HCT116 (cell line): ENCODE measurements at regions not wholly inside any gene's neighbourhood (a gene's known extent, or its start where the extent isn't known, plus 50 kb on each side); places are given as distances from the start of the nearest gene placed in this dataset.

Experiments
- ATAC-seq: fragments of 200-7000 bp; cut with Tn5 transposase; 2 replicates; pipeline ENCODE4 v1.9.1; 2020; ENCODE audit warnings: mild to moderate bottlenecking, moderate library complexity
- BruUV-seq: library from RNA; stranded (reverse); fragments of 400-500 nt; replicated peaks from 2 replicates; lab custom pipeline; 2021; lab: Mats Ljungman, UMichigan
- CTCF ChIA-PET: fragments of 300-600 bp; sonication (Branson Sonifier 250); formaldehyde crosslinking; loops from one replicate; lab custom pipeline; 2021; ENCODE audit warnings: antibody characterized with exemption; lab: Charles Lee
- POLR2A ChIA-PET: fragments of 300-600, 350-600 bp; sonication (Branson Sonifier 250); formaldehyde crosslinking; loops from one replicate; lab custom pipeline; 2021; ENCODE audit warnings: antibody characterized with exemption; lab: Charles Lee
- RAD21 ChIA-PET, 2 experiments: fragments of 300-600 bp; sonication (Branson Sonifier 250); formaldehyde crosslinking; loops; one replicate each; lab custom pipeline; 2023; ENCODE audit warnings: low total read pairs in 2 of 2; ENCODE audit not compliant: uncharacterized antibody in 2 of 2, unreplicated experiment in 2 of 2, low non-redundant PET in 1 of 2; lab: Charles Lee
- DNase-seq: peaks from one replicate; pipeline ENCODE4 v3.0.0-alpha.2; 2010; ENCODE audit warnings: low read depth, low spot score
- H2AFZ ChIP-seq: fragments of 200-600 bp; shearing (Covaris generic), sonication (generic); 2 replicates; pipeline ENCODE4 v1.6.1; 2017; ENCODE audit warnings: low read depth, mixed run types, mixed read lengths, antibody characterized with exemption, low read length; ENCODE audit not compliant: poor library complexity, severe bottlenecking
- H3K27ac ChIP-seq: 2 replicates; pipeline ENCODE4 v1.5.1; 2012; ENCODE audit warnings: low read depth, low read length
- H3K27me3 ChIP-seq: fragments of 200-600 bp; sonication (generic); 2 replicates; pipeline ENCODE4 v1.6.1; 2016; ENCODE audit warnings: mixed run types, low read length, mixed read lengths; ENCODE audit not compliant: insufficient read depth
- H3K36me3 ChIP-seq, 2 experiments: fragments of 200-500 bp in 1 of 2; fragments of 200-600 bp in 1 of 2; sonication (Bioruptor generic) in 1 of 2; sonication (generic) in 1 of 2; 2 replicates each; pipeline versions ENCODE4 v1.5.1 to v1.6.1; 2014 to 2016; ENCODE audit warnings: low read length in 2 of 2, inconsistent platforms in 1 of 2, mixed read lengths in 1 of 2, mixed run types in 1 of 2; ENCODE audit not compliant: insufficient read depth in 2 of 2, control insufficient read depth in 1 of 2
- H3K4me1 ChIP-seq, 2 experiments: fragments of 200-600 bp in 1 of 2; sonication (generic) in 1 of 2; 2 replicates each; pipeline versions ENCODE4 v1.5.1 to v1.6.1; 2012 to 2017; ENCODE audit warnings: low read length in 2 of 2, inconsistent platforms in 1 of 2, mild to moderate bottlenecking in 1 of 2, mixed read lengths in 1 of 2, mixed run types in 1 of 2, moderate library complexity in 1 of 2; ENCODE audit not compliant: insufficient read depth in 2 of 2, control insufficient read depth in 1 of 2
- H3K4me2 ChIP-seq: fragments of 200-600 bp; sonication (generic); 2 replicates; pipeline ENCODE4 v1.6.1; 2017; ENCODE audit warnings: mixed run types, low read length, mixed read lengths
- H3K4me3 ChIP-seq, 2 experiments: fragments of 200-600 bp in 1 of 2; sonication (generic) in 1 of 2; replicated peaks in 1 of 2; 2 replicates each; pipeline ENCODE4 v1.5.1; 2011 to 2016; ENCODE audit warnings: low read length in 2 of 2, control low read depth in 1 of 2, low read depth in 1 of 2, mild to moderate bottlenecking in 1 of 2, mixed read lengths in 1 of 2, mixed run types in 1 of 2
- H3K79me2 ChIP-seq: fragments of 200-600 bp; sonication (generic); 2 replicates; pipeline ENCODE4 v1.6.1; 2017; ENCODE audit warnings: mild to moderate bottlenecking, mixed run types, low read length, moderate library complexity, mixed read lengths; ENCODE audit not compliant: insufficient read depth
- H3K9ac ChIP-seq: fragments of 200-600 bp; sonication (generic); 2 replicates; pipeline ENCODE4 v1.6.1; 2016; ENCODE audit warnings: low read length, mixed read lengths
- H3K9me2 ChIP-seq: fragments of 200-600 bp; sonication (generic), shearing (Covaris generic); 2 replicates; pipeline ENCODE4 v1.6.1; 2017; ENCODE audit warnings: mixed run types, mild to moderate bottlenecking, moderate library complexity; ENCODE audit not compliant: insufficient read depth
- H3K9me3 ChIP-seq, 2 experiments: fragments of 200-500 bp in 1 of 2; fragments of 200-600 bp in 1 of 2; sonication (Bioruptor generic) in 1 of 2; sonication (generic) in 1 of 2; 2 replicates each; pipeline ENCODE4 v1.6.1; 2014 to 2017; ENCODE audit warnings: low read length in 2 of 2, mixed read lengths in 2 of 2, inconsistent platforms in 1 of 2, low read depth in 1 of 2, mild to moderate bottlenecking in 1 of 2, mixed run types in 1 of 2, moderate library complexity in 1 of 2; ENCODE audit not compliant: control insufficient read depth in 1 of 2, insufficient read depth in 1 of 2
- H4K20me1 ChIP-seq: fragments of 200-600 bp; sonication (generic), shearing (Covaris generic); 2 replicates; pipeline ENCODE4 v1.6.1; 2017; ENCODE audit warnings: mixed run types, mild to moderate bottlenecking, moderate library complexity; ENCODE audit not compliant: insufficient read depth
- CBX3 ChIP-seq: IDR thresholded peaks from 2 replicates; pipeline ENCODE4 v1.6.1; 2012; ENCODE audit warnings: low read depth
- CTCF ChIP-seq, 3 experiments: fragments of 200-600 bp in 1 of 3; sonication (generic) in 1 of 3; IDR thresholded peaks in 2 of 3; conservative IDR thresholded peaks in 1 of 3; 2 replicates each; pipeline ENCODE4 v1.5.1; 2012 to 2017; ENCODE audit warnings: low read depth in 2 of 3, low read length in 2 of 3, antibody characterized with exemption in 1 of 3, borderline replicate concordance in 1 of 3, control low read depth in 1 of 3, mild to moderate bottlenecking in 1 of 3, mixed read lengths in 1 of 3, mixed run types in 1 of 3, moderate library complexity in 1 of 3; ENCODE audit not compliant: insufficient read depth in 1 of 3
- EGR1 ChIP-seq: IDR thresholded peaks from 2 replicates; pipeline ENCODE4 v1.6.1; 2012; ENCODE audit warnings: low read depth
- ELF1 ChIP-seq: IDR thresholded peaks from 2 replicates; pipeline ENCODE4 v1.6.1; 2012; ENCODE audit warnings: low read depth, borderline replicate concordance
- EZH2phosphoT487 ChIP-seq: fragments of 200-600 bp; IDR thresholded peaks from 2 replicates; pipeline ENCODE4 v1.6.1; 2018; ENCODE audit warnings: antibody characterized with exemption, borderline replicate concordance
- FOSL1 ChIP-seq: IDR thresholded peaks from 2 replicates; pipeline ENCODE4 v1.6.1; 2012; ENCODE audit warnings: low read depth
- MAX ChIP-seq: IDR thresholded peaks from 2 replicates; pipeline ENCODE4 v1.6.1; 2012
- POLR2AphosphoS5 ChIP-seq: IDR thresholded peaks from 2 replicates; pipeline ENCODE4 v1.6.1; 2011; ENCODE audit warnings: mild to moderate bottlenecking, low read depth, low read length, moderate library complexity
- RAD21 ChIP-seq: IDR thresholded peaks from 2 replicates; pipeline ENCODE4 v1.6.1; 2012; ENCODE audit warnings: low read depth, mild to moderate bottlenecking
- REST ChIP-seq: IDR thresholded peaks from 2 replicates; pipeline ENCODE4 v1.6.1; 2012; ENCODE audit warnings: low read depth
- SIN3A ChIP-seq: IDR thresholded peaks from 2 replicates; pipeline ENCODE4 v1.6.1; 2012; ENCODE audit warnings: low read depth
- SP1 ChIP-seq: IDR thresholded peaks from 2 replicates; pipeline ENCODE4 v1.6.1; 2012; ENCODE audit warnings: low read depth
- SRF ChIP-seq: IDR thresholded peaks from 2 replicates; pipeline ENCODE4 v1.6.1; 2012; ENCODE audit warnings: low read depth
- TCF7L2 ChIP-seq: IDR thresholded peaks from 2 replicates; pipeline ENCODE4 v1.7.0; 2011; ENCODE audit warnings: borderline replicate concordance, inconsistent platforms; ENCODE audit not compliant: insufficient read depth, insufficient read length; ENCODE audit errors: extremely low read depth
- YY1 ChIP-seq: IDR thresholded peaks from 2 replicates; pipeline ENCODE4 v1.6.1; 2011; ENCODE audit warnings: low read length, low read depth, moderate library complexity, mild to moderate bottlenecking; ENCODE audit not compliant: insufficient replicate concordance; ENCODE audit errors: extremely low read depth
- ZBTB33 ChIP-seq: IDR thresholded peaks from 2 replicates; pipeline ENCODE4 v1.6.1; 2011; ENCODE audit warnings: mild to moderate bottlenecking, low read length, moderate library complexity; ENCODE audit not compliant: insufficient replicate concordance; ENCODE audit errors: extremely low read depth
- ZFX ChIP-seq: fragments of 450-650 bp; IDR thresholded peaks from 2 replicates; pipeline ENCODE4 v1.6.1; 2017
- ZNF274 ChIP-seq: fragments of 200-500 bp; sonication (Bioruptor generic); IDR thresholded peaks from 2 replicates; pipeline ENCODE4 v1.6.1; 2014; ENCODE audit warnings: mild to moderate bottlenecking, low read depth, low read length, inconsistent platforms
- intact Hi-C: fragments of 100-400 bp; cut with micrococcal nuclease; formaldehyde crosslinking; loops from 2 replicates; pipeline ENCODE4 v1.10.0; 2022

GRCh38 chr4:3656416-3657356 lies 109.5 kb upstream of the ADRA2C start:
- no TSS peak for BruUV-seq
- H2AFZ ChIP-seq = no peak overlapping the region
- no peaks in the 10 kb centered on the region for H3K9me3 ChIP-seq
- ChIA-PET CTCF (no interaction called here), POLR2A (no interaction called here), RAD21 (no interaction called here)
- no peaks in the 10 kb centered on the region for H3K4me1 ChIP-seq
- TF ChIP-seq FOSL1 (no peak), ZFX (no peak), ZBTB33 (no peak), SRF (no peak), SP1 (no peak), EGR1 (no peak), SIN3A (no peak), MAX (no peak), CBX3 (no peak), ZNF274 (no peak), YY1 (no peak), POLR2AphosphoS5 (no peak), EZH2phosphoT487 (no peak), TCF7L2 (no peak), RAD21 (no peak), REST (no peak), CTCF (IDR thresholded peaks at IDR 0.05 in 2 of 3, conservative IDR thresholded peaks at IDR 0.05 in 1 of 3; ENCODE audit: borderline replicate concordance in 1 of 3, insufficient read depth in 1 of 3, low read depth in 2 of 3, low read length in 2 of 3) (no peak), ELF1 (no peak)
- no peak for DNase-seq
- no peak overlapping the region for H3K4me3 ChIP-seq
- no peaks in the 10 kb centered on the region for H3K9me2 ChIP-seq
- no peak overlapping the region for H3K27ac ChIP-seq
- H4K20me1 ChIP-seq = no peaks in the 10 kb centered on the region
- no peak for ATAC-seq
- H3K4me2 ChIP-seq = no peak overlapping the region
- no peaks in the 10 kb centered on the region for H3K36me3 ChIP-seq
- no peaks in the 10 kb centered on the region for H3K27me3 ChIP-seq
- H3K9ac ChIP-seq = no peak overlapping the region
- H3K79me2 ChIP-seq = no peaks in the 10 kb centered on the region
- intact Hi-C loops = no loop called here
